ENCODE measurements at regions not wholly inside any gene's neighbourhood (a gene's known extent, or its start where the extent isn't known, plus 50 kb on each side); places are given as distances from the start of the nearest gene placed in this dataset.

DNA sequence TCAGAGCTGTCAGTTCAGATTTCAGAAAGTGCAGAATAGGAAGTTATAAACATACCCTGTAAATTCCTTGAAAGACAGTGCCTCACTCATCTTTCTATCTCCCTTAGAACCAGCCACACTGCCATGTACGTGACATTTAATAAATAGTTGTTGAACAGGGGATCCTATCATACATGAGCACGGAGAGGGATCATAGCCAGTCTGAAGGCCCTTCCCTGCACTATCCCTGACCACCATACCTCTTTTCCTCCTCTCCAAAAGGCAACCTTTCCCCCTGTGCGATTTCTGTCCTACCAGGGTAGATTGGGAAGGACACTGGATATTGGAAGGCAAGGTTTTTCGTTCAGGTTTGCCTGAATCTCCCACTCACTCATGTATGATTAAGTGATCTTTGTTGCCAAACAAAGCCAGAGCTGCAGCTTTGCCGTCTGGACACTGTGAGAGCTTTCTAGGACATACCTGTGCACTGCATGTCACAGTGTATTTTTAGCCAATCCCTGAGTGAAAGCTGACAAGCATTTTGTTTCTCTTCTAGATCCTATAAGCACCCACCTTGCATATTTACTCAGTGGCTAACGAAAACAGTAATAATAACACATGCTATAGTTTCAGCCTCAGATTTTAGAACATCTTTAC lies 986.5 kb upstream of the WWC1 start:
- TF ChIP-seq CTCF (IDR thresholded peaks at IDR 0.05; ENCODE audit: insufficient read depth, low read length), result no peak
- H3K4me3 ChIP-seq (ENCODE audit: low read depth, low read length), result no peak overlapping the region
- DNase-seq (ENCODE audit: low read depth), result no peak

- no peak for DNase-seq (ENCODE audit: low read depth)
- no peak for TF ChIP-seq CTCF (IDR thresholded peaks at IDR 0.05; ENCODE audit: insufficient read depth, low read length)
- H3K4me3 ChIP-seq (ENCODE audit: low read depth, low read length), result no peak overlapping the region
These were observed 985.7 kb upstream of the WWC1 start for GRCh38 chr5:167305591-167306213.

DNA sequence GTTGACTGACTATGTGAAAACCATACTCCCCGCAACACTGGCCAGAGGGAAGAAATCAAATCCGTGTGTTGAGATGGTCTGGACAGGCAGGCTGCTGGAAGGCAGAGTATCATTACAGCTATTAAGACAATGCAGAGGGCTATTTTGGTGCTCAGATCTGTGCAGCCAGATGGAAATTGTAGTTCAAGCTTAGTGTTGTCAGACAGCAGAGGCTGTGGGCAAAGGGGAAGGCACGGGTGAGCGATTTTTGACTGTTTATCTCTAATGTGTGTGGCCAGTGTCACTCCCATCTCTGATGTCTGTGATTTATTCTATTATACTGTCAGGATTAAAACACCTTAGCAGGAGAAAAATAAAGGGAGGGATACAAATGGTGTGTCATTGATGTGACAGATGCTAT lies 984.4 kb upstream of the WWC1 start:
- H3K4me3 ChIP-seq (ENCODE audit: low read depth, low read length), result no peak overlapping the region
- TF ChIP-seq CTCF (IDR thresholded peaks at IDR 0.05; ENCODE audit: insufficient read depth, low read length), result no peak
- no peak for DNase-seq (ENCODE audit: low read depth)

DNA sequence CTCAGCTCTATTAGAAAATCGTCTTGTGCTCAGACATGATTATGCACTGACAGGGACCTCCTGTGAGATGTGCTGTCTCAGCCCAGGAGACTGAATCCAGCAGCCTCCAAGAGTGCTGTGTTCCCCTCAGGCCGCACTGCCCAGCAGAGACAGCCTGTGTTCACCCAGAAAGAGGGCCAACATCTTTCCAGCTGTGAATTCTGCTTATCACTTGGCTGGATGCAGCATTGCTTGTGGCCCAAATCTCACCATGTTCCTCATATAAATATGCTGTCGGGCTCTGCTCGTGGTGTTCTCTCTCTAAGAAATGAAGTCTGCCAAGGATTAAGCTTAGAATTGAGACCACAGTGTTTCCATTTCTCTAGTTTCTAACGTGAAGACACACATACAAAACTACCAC lies 983.0 kb upstream of the WWC1 start:
- no peak for DNase-seq (ENCODE audit: low read depth)
- H3K4me3 ChIP-seq (ENCODE audit: low read depth, low read length), result no peak overlapping the region
- no peak for TF ChIP-seq CTCF (IDR thresholded peaks at IDR 0.05; ENCODE audit: insufficient read depth, low read length)

DNA sequence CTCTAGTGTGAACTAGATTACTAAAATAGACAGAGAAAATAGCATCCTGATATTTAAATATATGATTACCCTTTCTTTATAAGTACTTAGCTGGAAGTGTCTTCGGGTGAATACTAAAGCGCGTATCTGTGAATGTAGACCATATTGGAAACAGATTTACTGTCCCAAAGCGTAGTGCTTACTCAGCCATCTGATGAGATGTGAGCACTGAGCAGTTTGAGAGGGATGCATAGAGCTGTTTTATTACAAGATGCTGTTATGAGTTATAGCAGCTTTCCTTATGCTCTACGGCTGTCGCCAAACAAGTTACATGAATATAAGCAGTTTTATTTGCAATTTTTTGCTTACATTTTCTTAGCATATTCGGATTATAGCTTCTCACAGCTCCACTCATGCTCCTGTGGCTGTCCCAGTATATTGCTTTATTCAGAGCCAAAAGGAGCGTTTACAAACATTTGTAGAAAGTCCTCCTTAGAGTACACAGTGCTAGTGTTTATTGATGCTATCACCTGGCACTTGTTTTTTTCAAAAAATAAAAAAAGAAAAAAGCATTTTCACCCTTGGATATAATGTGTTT lies 981.4 kb upstream of the WWC1 start:
- H3K4me3 ChIP-seq (ENCODE audit: low read depth, low read length), result no peak overlapping the region
- no peak for TF ChIP-seq CTCF (IDR thresholded peaks at IDR 0.05; ENCODE audit: insufficient read depth, low read length)
- DNase-seq (ENCODE audit: low read depth), result no peak

DNA sequence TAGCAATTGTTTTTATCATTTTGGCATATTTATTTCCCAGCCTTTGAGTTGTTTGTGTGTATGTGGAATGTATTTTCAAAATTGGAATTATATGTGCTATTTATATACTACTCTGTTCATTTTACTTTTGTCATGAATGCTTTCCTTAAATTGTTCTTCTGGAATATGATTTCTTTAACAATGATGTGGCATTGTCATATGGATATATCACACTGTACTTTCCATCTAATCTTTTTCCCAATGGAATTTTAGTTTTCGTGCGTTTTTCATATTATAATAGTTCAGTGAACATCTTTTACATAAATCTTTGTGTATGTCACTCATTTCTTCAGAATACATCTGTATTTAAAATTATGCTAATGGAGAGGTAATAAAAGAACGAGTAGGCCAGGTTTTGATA lies 980.1 kb upstream of the WWC1 start:
- no peak for TF ChIP-seq CTCF (IDR thresholded peaks at IDR 0.05; ENCODE audit: insufficient read depth, low read length)
- H3K4me3 ChIP-seq (ENCODE audit: low read depth, low read length), result no peak overlapping the region
- DNase-seq (ENCODE audit: low read depth), result no peak
